A673 (cell line): ENCODE measurements at regions not wholly inside any gene's neighbourhood (a gene's known extent, or its start where the extent isn't known, plus 50 kb on each side); places are given as distances from the start of the nearest gene placed in this dataset.

Experiments
- BruUV-seq: library from RNA; stranded (reverse); fragments of 400-500 nt; replicated peaks from 2 replicates; lab custom pipeline; 2021; lab: Mats Ljungman, UMichigan
- CTCF ChIA-PET: fragments of 300-600 bp; sonication (Branson Sonifier 250); formaldehyde crosslinking; loops from one replicate; lab custom pipeline; 2022; ENCODE audit warnings: antibody characterized with exemption; lab: Charles Lee
- POLR2A ChIA-PET: fragments of 300-600 bp; sonication (Branson Sonifier 250); formaldehyde crosslinking; loops from one replicate; lab custom pipeline; 2022; ENCODE audit warnings: antibody characterized with exemption; ENCODE audit not compliant: low non-redundant PET; lab: Charles Lee
- DNase-seq: peaks from one replicate; pipeline ENCODE4 v3.0.0-alpha.2; 2015; ENCODE audit warnings: low spot score
- H3K27ac ChIP-seq: fragments of 200-600 bp; sonication (generic); 2 replicates; pipeline ENCODE4 v1.5.1; 2016; ENCODE audit warnings: mixed run types, low read depth, mild to moderate bottlenecking, mixed read lengths, antibody characterized with exemption, low read length; ENCODE audit not compliant: poor library complexity, severe bottlenecking
- H3K27me3 ChIP-seq: fragments of 200-600 bp; sonication (generic); replicated peaks from 2 replicates; pipeline ENCODE4 v1.6.1; 2017; ENCODE audit warnings: mixed run types, low read depth, mild to moderate bottlenecking, mixed read lengths, antibody characterized with exemption, low read length; ENCODE audit not compliant: insufficient read depth, poor library complexity
- H3K36me3 ChIP-seq: fragments of 200-600 bp; sonication (generic); 2 replicates; pipeline ENCODE4 v1.6.1; 2016; ENCODE audit warnings: mixed run types, mild to moderate bottlenecking, mixed read lengths, antibody characterized with exemption, low read length; ENCODE audit not compliant: insufficient read depth, poor library complexity, severe bottlenecking
- H3K4me1 ChIP-seq: fragments of 200-600 bp; sonication (generic); 2 replicates; pipeline ENCODE4 v1.6.1; 2017; ENCODE audit warnings: mixed run types, mild to moderate bottlenecking, mixed read lengths, antibody characterized with exemption, low read length; ENCODE audit not compliant: insufficient read depth, poor library complexity, severe bottlenecking
- H3K4me3 ChIP-seq: fragments of 200-600 bp; sonication (generic); 2 replicates; pipeline ENCODE4 v1.5.1; 2016; ENCODE audit warnings: low read depth, mixed run types, mild to moderate bottlenecking, mixed read lengths, low read length; ENCODE audit not compliant: poor library complexity, severe bottlenecking
- H3K9me3 ChIP-seq: fragments of 200-600 bp; sonication (generic); 2 replicates; pipeline ENCODE4 v1.6.1; 2016; ENCODE audit warnings: mixed run types, low read depth, mild to moderate bottlenecking, mixed read lengths, antibody characterized with exemption, low read length; ENCODE audit not compliant: poor library complexity, severe bottlenecking
- EZH2 ChIP-seq: fragments of 200-600 bp; sonication (generic); IDR thresholded peaks from 2 replicates; pipeline ENCODE4 v1.6.1; 2017; ENCODE audit warnings: borderline replicate concordance, low read depth, mild to moderate bottlenecking, mixed read lengths, antibody characterized with exemption, low read length; ENCODE audit not compliant: poor library complexity, severe bottlenecking
- intact Hi-C: fragments of 100-400 bp; cut with micrococcal nuclease; formaldehyde crosslinking; loops from one replicate; pipeline ENCODE4 v1.10.0; 2022; ENCODE audit not compliant: unreplicated experiment
- TF ChIP-seq, protein P1 (sequence below): fragments of 300-800, 200-600 bp; sonication (generic); conservative IDR thresholded peaks from 2 replicates; pipeline ENCODE4 v1.5.1; 2017; ENCODE audit warnings: low read depth, mild to moderate bottlenecking, antibody characterized with exemption, low read length, moderate library complexity, mixed read lengths

DNA sequence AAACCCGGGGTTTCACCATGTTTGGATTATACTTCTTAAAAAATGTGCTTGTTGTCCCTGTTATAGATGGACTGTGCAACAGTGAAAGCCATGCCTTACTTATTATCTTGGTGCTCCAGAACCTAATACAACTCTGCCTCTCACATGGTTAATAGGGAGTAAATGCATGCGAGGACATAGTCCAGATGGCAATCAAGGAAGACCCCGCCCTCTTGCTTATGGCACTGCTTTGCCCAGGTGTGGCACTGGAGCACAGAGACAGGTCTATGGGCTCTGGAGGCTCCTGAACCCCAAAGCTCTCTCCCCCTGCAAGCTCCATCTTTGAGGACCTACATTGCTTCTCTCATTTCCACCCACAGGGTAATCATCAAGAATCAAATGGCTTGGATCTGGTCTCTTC is 162.1 kb upstream of the NTF3 start:
- intact Hi-C loops: no loop called here
- TF ChIP-seq, protein P1, sequence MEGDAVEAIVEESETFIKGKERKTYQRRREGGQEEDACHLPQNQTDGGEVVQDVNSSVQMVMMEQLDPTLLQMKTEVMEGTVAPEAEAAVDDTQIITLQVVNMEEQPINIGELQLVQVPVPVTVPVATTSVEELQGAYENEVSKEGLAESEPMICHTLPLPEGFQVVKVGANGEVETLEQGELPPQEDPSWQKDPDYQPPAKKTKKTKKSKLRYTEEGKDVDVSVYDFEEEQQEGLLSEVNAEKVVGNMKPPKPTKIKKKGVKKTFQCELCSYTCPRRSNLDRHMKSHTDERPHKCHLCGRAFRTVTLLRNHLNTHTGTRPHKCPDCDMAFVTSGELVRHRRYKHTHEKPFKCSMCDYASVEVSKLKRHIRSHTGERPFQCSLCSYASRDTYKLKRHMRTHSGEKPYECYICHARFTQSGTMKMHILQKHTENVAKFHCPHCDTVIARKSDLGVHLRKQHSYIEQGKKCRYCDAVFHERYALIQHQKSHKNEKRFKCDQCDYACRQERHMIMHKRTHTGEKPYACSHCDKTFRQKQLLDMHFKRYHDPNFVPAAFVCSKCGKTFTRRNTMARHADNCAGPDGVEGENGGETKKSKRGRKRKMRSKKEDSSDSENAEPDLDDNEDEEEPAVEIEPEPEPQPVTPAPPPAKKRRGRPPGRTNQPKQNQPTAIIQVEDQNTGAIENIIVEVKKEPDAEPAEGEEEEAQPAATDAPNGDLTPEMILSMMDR: no peak
- no peak for TF ChIP-seq EZH2
- Histone ChIP-seq H3K4me3 (no peak overlapping the region), H3K9me3 (no peaks in the 10 kb centered on the region), H3K27me3 (no peaks in the 10 kb centered on the region), H3K27ac (no peak overlapping the region), H3K4me1 (no peaks in the 10 kb centered on the region), H3K36me3 (no peaks in the 10 kb centered on the region)
- no TSS peak for BruUV-seq
- CTCF ChIA-PET: no interaction called here
- DNase-seq: no peak
- POLR2A ChIA-PET: no interaction called here

DNA sequence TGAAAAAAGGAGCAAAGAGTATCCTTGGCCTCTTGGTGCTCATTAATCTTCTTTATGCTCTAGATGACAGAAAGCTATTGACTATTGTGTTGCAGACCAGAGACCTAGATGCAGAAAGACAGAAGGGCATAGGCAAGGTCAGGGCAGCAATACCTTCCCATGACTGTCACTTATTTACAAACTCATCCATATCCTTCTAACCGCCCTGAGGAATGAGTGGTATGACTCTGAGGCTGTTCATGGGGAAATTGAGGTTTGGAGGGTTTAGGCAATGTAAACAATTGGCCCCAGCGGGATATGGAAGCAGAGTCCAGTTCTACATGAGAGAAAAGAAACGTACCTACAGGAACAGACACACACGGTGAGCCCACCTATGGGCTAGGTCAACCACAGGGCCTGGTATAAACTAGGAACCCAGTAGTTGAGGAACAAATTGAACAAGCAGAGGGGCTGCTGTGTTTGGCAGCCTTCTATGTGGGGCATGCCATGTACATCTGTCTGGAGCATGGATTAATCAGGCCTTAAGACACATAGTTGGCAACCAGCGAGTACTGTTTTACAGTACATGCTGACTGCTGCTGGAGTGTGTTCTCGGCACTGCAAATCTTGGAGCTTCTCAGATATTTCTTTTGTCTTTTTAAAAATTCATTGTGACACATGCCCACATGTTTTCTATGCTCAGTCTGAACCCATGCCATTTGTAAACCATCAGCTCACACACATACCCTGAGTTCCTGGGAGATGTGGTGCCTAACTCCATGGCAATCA is 159.7 kb upstream of the NTF3 start:
- ChIA-PET CTCF (no interaction called here), POLR2A (no interaction called here)
- no peaks in the 10 kb centered on the region for H3K4me1 ChIP-seq
- no peak overlapping the region for H3K4me3 ChIP-seq
- H3K36me3 ChIP-seq: no peaks in the 10 kb centered on the region
- no peaks in the 10 kb centered on the region for H3K9me3 ChIP-seq
- H3K27me3 ChIP-seq: no peaks in the 10 kb centered on the region
- TF ChIP-seq, protein P1: no peak
- TF ChIP-seq EZH2: no peak
- no TSS peak for BruUV-seq
- H3K27ac ChIP-seq: no peak overlapping the region
- intact Hi-C loops: no loop called here
- no peak for DNase-seq

DNA sequence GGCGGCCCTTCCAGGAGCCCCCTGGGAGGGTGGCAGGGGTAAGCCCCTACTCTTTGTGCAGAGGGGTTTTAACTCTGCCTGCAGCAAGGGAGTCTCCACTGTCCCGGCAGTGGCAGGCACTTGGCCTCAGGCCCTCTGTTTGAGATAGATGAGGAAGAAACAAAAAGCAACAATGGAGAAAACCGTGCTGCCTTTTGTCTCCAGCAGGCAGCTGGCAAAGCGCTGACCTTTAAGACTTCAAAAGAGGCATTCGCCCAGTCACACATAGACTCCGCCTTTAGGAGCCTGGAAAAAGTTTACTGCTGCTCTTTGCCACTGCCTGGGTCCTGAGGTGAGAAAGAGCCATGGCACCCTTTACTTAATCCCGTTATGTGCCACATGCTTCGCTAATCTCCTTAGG is 158.2 kb upstream of the NTF3 start:
- ChIA-PET CTCF (no interaction called here), POLR2A (no interaction called here)
- no peaks in the 10 kb centered on the region for H3K4me1 ChIP-seq
- no peak overlapping the region for H3K4me3 ChIP-seq
- H3K27me3 ChIP-seq: no peaks in the 10 kb centered on the region
- TF ChIP-seq EZH2: no peak
- TF ChIP-seq, protein P1: no peak
- BruUV-seq: no TSS peak
- H3K9me3 ChIP-seq: no peaks in the 10 kb centered on the region
- H3K27ac ChIP-seq: no peak overlapping the region
- no peak for DNase-seq
- no peaks in the 10 kb centered on the region for H3K36me3 ChIP-seq
- intact Hi-C loops: no loop called here
